HepG2 (cell line): ENCODE measurements at regions not wholly inside any gene's neighbourhood (a gene's known extent, or its start where the extent isn't known, plus 50 kb on each side); places are given as distances from the start of the nearest gene placed in this dataset.

ENCODE experiments used
- ATAC-seq: fragments of 200-7000 bp; cut with Tn5 transposase; 3 replicates; pipeline ENCODE4 v1.9.1; 2020; ENCODE audit warnings: mild to moderate bottlenecking, moderate library complexity
- BruUV-seq: library from RNA; stranded (reverse); fragments of 400-500 nt; replicated peaks from 2 replicates; lab custom pipeline; 2021; lab: Mats Ljungman, UMichigan
- CTCF ChIA-PET: fragments of 300-600 bp; formaldehyde crosslinking; extraction: SDS; loops from one replicate; lab custom pipeline; 2021; ENCODE audit warnings: low total read pairs, inconsistent platforms, low intra/inter-chr PET ratio; lab: Yijun Ruan, JAX
- POLR2A ChIA-PET: fragments of 350-600 bp; sonication (Branson Sonifier 250); formaldehyde crosslinking; loops from one replicate; lab custom pipeline; 2020; ENCODE audit warnings: antibody characterized with exemption, inconsistent platforms; lab: Yijun Ruan, JAX
- DNase-seq: peaks from one replicate; pipeline ENCODE4 v3.0.0-alpha.2; 2015; ENCODE audit warnings: low spot score
- FAIRE-seq: peaks from 3 replicates; lab custom pipeline; 2011; peaks lifted over from hg19 to GRCh38; lab: Jason Lieb, UNC
- H2AFZ ChIP-seq: one replicate; pipeline ENCODE4 v1.6.1; 2011; ENCODE audit warnings: low read length, inconsistent platforms
- H3K27ac ChIP-seq: fragments of 300-600 bp; 3 replicates; pipeline ENCODE4 v1.8.0; 2011; ENCODE audit warnings: mixed run types, mild to moderate bottlenecking, mixed read lengths, low read length, inconsistent platforms; ENCODE audit not compliant: insufficient read depth; ENCODE audit errors: extremely low read length
- H3K27me3 ChIP-seq, 2 experiments: fragments of 200-600 bp in 1 of 2; 2 replicates in 1 of 2; 3 replicates in 1 of 2; pipeline versions ENCODE4 v1.6.0 to v1.8.0; 2011; ENCODE audit warnings: low read length in 2 of 2, mild to moderate bottlenecking in 2 of 2, moderate library complexity in 2 of 2, inconsistent platforms in 1 of 2; ENCODE audit not compliant: insufficient read depth in 2 of 2, control insufficient read depth in 1 of 2
- H3K36me3 ChIP-seq, 2 experiments: fragments of 200-600 bp in 1 of 2; replicated peaks in 1 of 2; 2 replicates in 1 of 2; 3 replicates in 1 of 2; pipeline versions ENCODE4 v1.5.1 to v1.8.0; 2011; ENCODE audit warnings: low read length in 2 of 2, inconsistent platforms in 1 of 2; ENCODE audit not compliant: insufficient read depth in 2 of 2, control insufficient read depth in 1 of 2
- H3K4me1 ChIP-seq: 2 replicates; pipeline ENCODE4 v1.5.1; 2012; ENCODE audit warnings: low read length, inconsistent platforms; ENCODE audit not compliant: insufficient read depth
- H3K4me2 ChIP-seq: 2 replicates; pipeline ENCODE4 v1.6.0; 2011; ENCODE audit warnings: low read depth, low read length, inconsistent platforms
- H3K4me3 ChIP-seq, 3 experiments: fragments of 200-600 bp in 1 of 3; sonication (generic), shearing (Covaris generic) in 1 of 3; replicated peaks in 1 of 3; 2 replicates each; pipeline ENCODE4 v1.5.1; 2011 to 2016; ENCODE audit warnings: low read length in 3 of 3, inconsistent platforms in 2 of 3, low read depth in 2 of 3, mild to moderate bottlenecking in 2 of 3, control low read depth in 1 of 3, mixed read lengths in 1 of 3; ENCODE audit not compliant: insufficient read depth in 1 of 3
- H3K79me2 ChIP-seq: one replicate; pipeline ENCODE4 v1.6.1; 2011; ENCODE audit warnings: low read length, inconsistent platforms; ENCODE audit not compliant: insufficient read depth
- H3K9ac ChIP-seq: 2 replicates; pipeline ENCODE4 v1.6.0; 2011; ENCODE audit warnings: mild to moderate bottlenecking, low read depth, low read length, inconsistent platforms; ENCODE audit not compliant: insufficient read depth
- H3K9me3 ChIP-seq: 2 replicates; pipeline ENCODE4 v1.5.1; 2012; ENCODE audit warnings: mild to moderate bottlenecking, low read length
- H4K20me1 ChIP-seq: 2 replicates; pipeline ENCODE4 v1.6.0; 2011; ENCODE audit warnings: inconsistent platforms, mild to moderate bottlenecking, low read length, moderate library complexity; ENCODE audit not compliant: insufficient read depth
- ARNTL ChIP-seq: sonication (generic); formaldehyde crosslinking; IDR thresholded peaks from 2 replicates; pipeline ENCODE4 v1.4.0; 2020; ENCODE audit warnings: mild to moderate bottlenecking, missing genetic modification reagents
- ATF1 ChIP-seq: IDR thresholded peaks from 2 replicates; pipeline ENCODE4 v1.6.1; 2016; ENCODE audit warnings: mild to moderate bottlenecking, control low read depth
- CBFB ChIP-seq: sonication (generic); formaldehyde crosslinking; IDR thresholded peaks from 2 replicates; pipeline ENCODE4 v1.4.0; 2020; ENCODE audit warnings: missing genetic modification reagents
- ELF4 ChIP-seq: sonication (generic); formaldehyde crosslinking; IDR thresholded peaks from 2 replicates; pipeline ENCODE4 v1.5.0; 2020; ENCODE audit warnings: missing genetic modification reagents, mild to moderate bottlenecking, moderate library complexity, borderline replicate concordance
- NFE2 ChIP-seq: sonication (generic); formaldehyde crosslinking; IDR thresholded peaks from 2 replicates; pipeline ENCODE4 v1.4.0; 2020; ENCODE audit warnings: missing genetic modification reagents
- NR2F2 ChIP-seq: IDR thresholded peaks from 2 replicates; pipeline ENCODE4 v1.6.1; 2012; ENCODE audit warnings: low read depth, inconsistent platforms, borderline replicate concordance
- SP4 ChIP-seq: sonication (generic); formaldehyde crosslinking; IDR thresholded peaks from 2 replicates; pipeline ENCODE4 v1.8.1; 2023; ENCODE audit warnings: mild to moderate bottlenecking, missing genetic modification reagents
- ZNF253 ChIP-seq: sonication (generic); formaldehyde crosslinking; IDR thresholded peaks from 2 replicates; pipeline ENCODE4 v1.8.0; 2022; ENCODE audit warnings: mild to moderate bottlenecking, missing genetic modification reagents, borderline replicate concordance
- ZNF354B ChIP-seq: sonication (generic); formaldehyde crosslinking; IDR thresholded peaks from 2 replicates; pipeline ENCODE4 v1.8.0; 2022; ENCODE audit warnings: mild to moderate bottlenecking, missing genetic modification reagents
- ZNF484 ChIP-seq: sonication (generic); formaldehyde crosslinking; IDR thresholded peaks from 2 replicates; pipeline ENCODE4 v1.5.1; 2020; ENCODE audit warnings: mild to moderate bottlenecking, low read depth, missing genetic modification reagents, borderline replicate concordance
- ZNF496 ChIP-seq: sonication (generic); formaldehyde crosslinking; IDR thresholded peaks from 2 replicates; pipeline ENCODE4 v1.8.1; 2023; ENCODE audit warnings: mild to moderate bottlenecking, moderate library complexity, missing genetic modification reagents; ENCODE audit not compliant: insufficient replicate concordance
- ZNF570 ChIP-seq: sonication (generic); formaldehyde crosslinking; IDR thresholded peaks from 2 replicates; pipeline ENCODE4 v1.4.0; 2020; ENCODE audit warnings: mild to moderate bottlenecking, missing genetic modification reagents, borderline replicate concordance
- ZNF644 ChIP-seq: IDR thresholded peaks from 2 replicates; pipeline ENCODE4 v1.6.1; 2016; ENCODE audit warnings: low read depth
- ZNF768 ChIP-seq: sonication (generic); formaldehyde crosslinking; IDR thresholded peaks from 2 replicates; pipeline ENCODE4 v1.4.0; 2020; ENCODE audit warnings: missing genetic modification reagents
- WGBS: methylation state at CpG from one replicate; pipeline ENCODE4 v1.1.6; 2017; ENCODE audit warnings: low lambda C conversion rate; 5-methylcytosine and 5-hydroxymethylcytosine counted together
- in situ Hi-C: cut with HindIII; loops from 2 replicates; pipeline ENCODE4 v1.10.0; 2017; ENCODE audit warnings: low pct_unique_long_range_greater_than_20kb; ENCODE audit not compliant: extremely low pct_ligation_motif_present
- intact Hi-C: fragments of 100-400 bp; cut with micrococcal nuclease; formaldehyde crosslinking; loops from one replicate; pipeline ENCODE4 v1.10.0; 2022; ENCODE audit not compliant: unreplicated experiment
- TF ChIP-seq, protein P1 (sequence below): sonication (generic); formaldehyde crosslinking; IDR thresholded peaks from 2 replicates; pipeline ENCODE4 v1.5.0; 2020; ENCODE audit warnings: mild to moderate bottlenecking, missing genetic modification reagents
- TF ChIP-seq, protein P2 (sequence below): sonication (generic); formaldehyde crosslinking; IDR thresholded peaks from 2 replicates; pipeline ENCODE4 v1.5.0; 2020; ENCODE audit warnings: mild to moderate bottlenecking, missing genetic modification reagents, borderline replicate concordance

DNA sequence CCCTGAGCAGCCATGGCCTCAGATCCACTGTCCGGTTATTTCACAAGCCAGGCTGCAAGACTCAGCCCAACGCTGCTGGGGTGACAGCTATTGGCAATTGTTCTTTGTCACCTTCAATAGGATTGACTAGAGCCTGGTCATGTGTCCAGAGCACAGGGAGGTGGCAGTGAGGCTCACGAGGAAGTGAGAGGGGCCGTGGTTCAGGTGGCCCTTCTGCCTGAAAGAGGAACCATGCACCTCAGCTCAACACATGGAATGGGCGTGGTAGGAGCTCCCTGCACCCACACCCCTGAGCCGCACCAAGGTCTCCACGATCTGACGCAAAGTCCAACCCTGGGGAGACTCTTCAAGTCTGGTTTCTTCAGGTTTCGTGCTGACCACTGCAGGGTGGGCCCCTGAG is 184.8 kb upstream of the CDH4 start:
- in situ Hi-C loops (no loop called here), intact Hi-C loops (no loop called here)
- H3K4me3 ChIP-seq, result no peak overlapping the region
- POLR2A ChIA-PET, result no interaction called here
- H3K36me3 ChIP-seq, result no peaks in the 10 kb centered on the region
- H3K4me1 ChIP-seq, result no peaks in the 10 kb centered on the region
- no peaks in the 10 kb centered on the region for H3K79me2 ChIP-seq
- no peak overlapping the region for H3K9ac ChIP-seq
- ATAC-seq, result no peak
- H3K9me3 ChIP-seq, result no peaks in the 10 kb centered on the region
- H4K20me1 ChIP-seq, result no peaks in the 10 kb centered on the region
- no peak overlapping the region for H3K4me2 ChIP-seq
- no peak overlapping the region for H3K27ac ChIP-seq
- BruUV-seq, result no TSS peak
- H2AFZ ChIP-seq, result no peak overlapping the region
- FAIRE-seq, result no peak
- 15% methylated on average over 7 of the region's 9 CpGs for WGBS
- DNase-seq, result no peak
- CTCF ChIA-PET, result no interaction called here
- peaks cover 0 to 18% of the 10 kb centered on the region in 2 experiments; a peak in 1 of 5 replicates for H3K27me3 ChIP-seq
- TF ChIP-seq ZNF644 (CRISPR knock-in tag) (no peak), ELF4 (no peak), ATF1 (no peak), CBFB (CRISPR knock-in tag) (no peak), ZNF253 (CRISPR knock-in tag) (no peak), ZNF768 (CRISPR knock-in tag) (no peak), ZNF570 (CRISPR knock-in tag) (no peak), ZNF354B (CRISPR knock-in tag) (no peak), ARNTL (CRISPR knock-in tag) (no peak), ZNF484 (CRISPR knock-in tag) (no peak), NFE2 (CRISPR knock-in tag) (no peak), NR2F2 (no peak), SP4 (CRISPR knock-in tag) (no peak), ZNF496 (CRISPR knock-in tag) (no peak)
- TF ChIP-seq, protein P1, sequence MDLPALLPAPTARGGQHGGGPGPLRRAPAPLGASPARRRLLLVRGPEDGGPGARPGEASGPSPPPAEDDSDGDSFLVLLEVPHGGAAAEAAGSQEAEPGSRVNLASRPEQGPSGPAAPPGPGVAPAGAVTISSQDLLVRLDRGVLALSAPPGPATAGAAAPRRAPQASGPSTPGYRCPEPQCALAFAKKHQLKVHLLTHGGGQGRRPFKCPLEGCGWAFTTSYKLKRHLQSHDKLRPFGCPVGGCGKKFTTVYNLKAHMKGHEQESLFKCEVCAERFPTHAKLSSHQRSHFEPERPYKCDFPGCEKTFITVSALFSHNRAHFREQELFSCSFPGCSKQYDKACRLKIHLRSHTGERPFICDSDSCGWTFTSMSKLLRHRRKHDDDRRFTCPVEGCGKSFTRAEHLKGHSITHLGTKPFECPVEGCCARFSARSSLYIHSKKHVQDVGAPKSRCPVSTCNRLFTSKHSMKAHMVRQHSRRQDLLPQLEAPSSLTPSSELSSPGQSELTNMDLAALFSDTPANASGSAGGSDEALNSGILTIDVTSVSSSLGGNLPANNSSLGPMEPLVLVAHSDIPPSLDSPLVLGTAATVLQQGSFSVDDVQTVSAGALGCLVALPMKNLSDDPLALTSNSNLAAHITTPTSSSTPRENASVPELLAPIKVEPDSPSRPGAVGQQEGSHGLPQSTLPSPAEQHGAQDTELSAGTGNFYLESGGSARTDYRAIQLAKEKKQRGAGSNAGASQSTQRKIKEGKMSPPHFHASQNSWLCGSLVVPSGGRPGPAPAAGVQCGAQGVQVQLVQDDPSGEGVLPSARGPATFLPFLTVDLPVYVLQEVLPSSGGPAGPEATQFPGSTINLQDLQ (CRISPR knock-in tag), result no peak
- TF ChIP-seq, protein P2, sequence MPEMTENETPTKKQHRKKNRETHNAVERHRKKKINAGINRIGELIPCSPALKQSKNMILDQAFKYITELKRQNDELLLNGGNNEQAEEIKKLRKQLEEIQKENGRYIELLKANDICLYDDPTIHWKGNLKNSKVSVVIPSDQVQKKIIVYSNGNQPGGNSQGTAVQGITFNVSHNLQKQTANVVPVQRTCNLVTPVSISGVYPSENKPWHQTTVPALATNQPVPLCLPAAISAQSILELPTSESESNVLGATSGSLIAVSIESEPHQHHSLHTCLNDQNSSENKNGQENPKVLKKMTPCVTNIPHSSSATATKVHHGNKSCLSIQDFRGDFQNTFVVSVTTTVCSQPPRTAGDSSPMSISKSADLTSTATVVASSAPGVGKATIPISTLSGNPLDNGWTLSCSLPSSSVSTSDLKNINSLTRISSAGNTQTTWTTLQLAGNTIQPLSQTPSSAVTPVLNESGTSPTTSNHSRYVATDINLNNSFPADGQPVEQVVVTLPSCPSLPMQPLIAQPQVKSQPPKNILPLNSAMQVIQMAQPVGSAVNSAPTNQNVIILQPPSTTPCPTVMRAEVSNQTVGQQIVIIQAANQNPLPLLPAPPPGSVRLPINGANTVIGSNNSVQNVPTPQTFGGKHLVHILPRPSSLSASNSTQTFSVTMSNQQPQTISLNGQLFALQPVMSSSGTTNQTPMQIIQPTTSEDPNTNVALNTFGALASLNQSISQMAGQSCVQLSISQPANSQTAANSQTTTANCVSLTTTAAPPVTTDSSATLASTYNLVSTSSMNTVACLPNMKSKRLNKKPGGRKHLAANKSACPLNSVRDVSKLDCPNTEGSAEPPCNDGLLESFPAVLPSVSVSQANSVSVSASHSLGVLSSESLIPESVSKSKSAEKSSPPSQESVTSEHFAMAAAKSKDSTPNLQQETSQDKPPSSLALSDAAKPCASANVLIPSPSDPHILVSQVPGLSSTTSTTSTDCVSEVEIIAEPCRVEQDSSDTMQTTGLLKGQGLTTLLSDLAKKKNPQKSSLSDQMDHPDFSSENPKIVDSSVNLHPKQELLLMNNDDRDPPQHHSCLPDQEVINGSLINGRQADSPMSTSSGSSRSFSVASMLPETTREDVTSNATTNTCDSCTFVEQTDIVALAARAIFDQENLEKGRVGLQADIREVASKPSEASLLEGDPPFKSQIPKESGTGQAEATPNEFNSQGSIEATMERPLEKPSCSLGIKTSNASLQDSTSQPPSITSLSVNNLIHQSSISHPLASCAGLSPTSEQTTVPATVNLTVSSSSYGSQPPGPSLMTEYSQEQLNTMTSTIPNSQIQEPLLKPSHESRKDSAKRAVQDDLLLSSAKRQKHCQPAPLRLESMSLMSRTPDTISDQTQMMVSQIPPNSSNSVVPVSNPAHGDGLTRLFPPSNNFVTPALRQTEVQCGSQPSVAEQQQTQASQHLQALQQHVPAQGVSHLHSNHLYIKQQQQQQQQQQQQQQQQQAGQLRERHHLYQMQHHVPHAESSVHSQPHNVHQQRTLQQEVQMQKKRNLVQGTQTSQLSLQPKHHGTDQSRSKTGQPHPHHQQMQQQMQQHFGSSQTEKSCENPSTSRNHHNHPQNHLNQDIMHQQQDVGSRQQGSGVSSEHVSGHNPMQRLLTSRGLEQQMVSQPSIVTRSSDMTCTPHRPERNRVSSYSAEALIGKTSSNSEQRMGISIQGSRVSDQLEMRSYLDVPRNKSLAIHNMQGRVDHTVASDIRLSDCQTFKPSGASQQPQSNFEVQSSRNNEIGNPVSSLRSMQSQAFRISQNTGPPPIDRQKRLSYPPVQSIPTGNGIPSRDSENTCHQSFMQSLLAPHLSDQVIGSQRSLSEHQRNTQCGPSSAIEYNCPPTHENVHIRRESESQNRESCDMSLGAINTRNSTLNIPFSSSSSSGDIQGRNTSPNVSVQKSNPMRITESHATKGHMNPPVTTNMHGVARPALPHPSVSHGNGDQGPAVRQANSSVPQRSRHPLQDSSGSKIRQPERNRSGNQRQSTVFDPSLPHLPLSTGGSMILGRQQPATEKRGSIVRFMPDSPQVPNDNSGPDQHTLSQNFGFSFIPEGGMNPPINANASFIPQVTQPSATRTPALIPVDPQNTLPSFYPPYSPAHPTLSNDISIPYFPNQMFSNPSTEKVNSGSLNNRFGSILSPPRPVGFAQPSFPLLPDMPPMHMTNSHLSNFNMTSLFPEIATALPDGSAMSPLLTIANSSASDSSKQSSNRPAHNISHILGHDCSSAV (CRISPR knock-in tag), result no peak
